ENCODE measurements at regions not wholly inside any gene's neighbourhood (a gene's known extent, or its start where the extent isn't known, plus 50 kb on each side); places are given as distances from the start of the nearest gene placed in this dataset.

DNA sequence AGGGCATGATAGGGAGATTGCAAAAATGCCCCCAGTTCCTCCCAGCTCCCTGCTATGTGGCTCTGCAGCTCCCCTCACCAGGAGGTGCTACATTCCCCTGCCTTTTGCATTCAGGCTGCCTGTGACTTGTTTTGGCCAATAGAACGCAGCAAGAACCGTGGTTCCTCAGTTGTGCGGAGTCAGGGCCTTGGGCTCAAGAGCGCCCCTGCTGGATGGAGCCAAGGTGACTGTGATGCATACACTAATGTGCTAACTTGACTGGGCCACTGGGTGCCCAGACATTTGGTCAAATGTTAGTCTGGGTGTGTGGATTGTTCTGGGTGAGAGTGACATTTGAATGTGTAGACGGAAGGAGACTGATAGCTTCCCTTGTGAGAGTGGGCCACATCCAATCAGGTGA lies 123.3 kb upstream of the MVB12B start:
- Histone ChIP-seq H3K27me3 (ENCODE audit: control insufficient read depth in 1 of 2, insufficient read depth in 2 of 2, low read length in 2 of 2) (peaks cover 23 to 32% of the 10 kb centered on the region in 2 experiments), H3K4me3 (ENCODE audit: low read length) (no peak overlapping the region), H3K4me1 (ENCODE audit: insufficient read depth, low read length) (no peaks in the 10 kb centered on the region), H3K36me3 (ENCODE audit: insufficient read depth, low read length) (no peaks in the 10 kb centered on the region), H3K27ac (ENCODE audit: low read depth in 1 of 2, low read length in 2 of 2) (no peak overlapping the region), H3K9me3 (ENCODE audit: control insufficient read depth in 1 of 2, insufficient read depth in 1 of 2, low read length in 2 of 2) (peaks cover 0 to 14% of the 10 kb centered on the region in 2 experiments)
- intact Hi-C loops (cut with DNase I, micrococcal nuclease): no loop called here
- no peak for DNase-seq
- no peak for ATAC-seq (ENCODE audit: poor library complexity)
- H3K4me1 Mint-ChIP-seq (ENCODE audit: low read depth): no peaks in the 10 kb centered on the region
- ChIA-PET POLR2A (no interaction called here), CTCF (no interaction called here)
- no peaks in the 10 kb centered on the region for H3K36me3 Mint-ChIP-seq (ENCODE audit: low read depth)
- H3K4me3 Mint-ChIP-seq: no peak overlapping the region
- TF ChIP-seq, protein P1, sequence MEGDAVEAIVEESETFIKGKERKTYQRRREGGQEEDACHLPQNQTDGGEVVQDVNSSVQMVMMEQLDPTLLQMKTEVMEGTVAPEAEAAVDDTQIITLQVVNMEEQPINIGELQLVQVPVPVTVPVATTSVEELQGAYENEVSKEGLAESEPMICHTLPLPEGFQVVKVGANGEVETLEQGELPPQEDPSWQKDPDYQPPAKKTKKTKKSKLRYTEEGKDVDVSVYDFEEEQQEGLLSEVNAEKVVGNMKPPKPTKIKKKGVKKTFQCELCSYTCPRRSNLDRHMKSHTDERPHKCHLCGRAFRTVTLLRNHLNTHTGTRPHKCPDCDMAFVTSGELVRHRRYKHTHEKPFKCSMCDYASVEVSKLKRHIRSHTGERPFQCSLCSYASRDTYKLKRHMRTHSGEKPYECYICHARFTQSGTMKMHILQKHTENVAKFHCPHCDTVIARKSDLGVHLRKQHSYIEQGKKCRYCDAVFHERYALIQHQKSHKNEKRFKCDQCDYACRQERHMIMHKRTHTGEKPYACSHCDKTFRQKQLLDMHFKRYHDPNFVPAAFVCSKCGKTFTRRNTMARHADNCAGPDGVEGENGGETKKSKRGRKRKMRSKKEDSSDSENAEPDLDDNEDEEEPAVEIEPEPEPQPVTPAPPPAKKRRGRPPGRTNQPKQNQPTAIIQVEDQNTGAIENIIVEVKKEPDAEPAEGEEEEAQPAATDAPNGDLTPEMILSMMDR (IDR thresholded peaks at IDR 0.05): no peak
- H3K27ac Mint-ChIP-seq: no peak overlapping the region
- H3K9me3 Mint-ChIP-seq: no peaks in the 10 kb centered on the region
- peaks cover 54% of the 10 kb centered on the region for H3K27me3 Mint-ChIP-seq

DNA sequence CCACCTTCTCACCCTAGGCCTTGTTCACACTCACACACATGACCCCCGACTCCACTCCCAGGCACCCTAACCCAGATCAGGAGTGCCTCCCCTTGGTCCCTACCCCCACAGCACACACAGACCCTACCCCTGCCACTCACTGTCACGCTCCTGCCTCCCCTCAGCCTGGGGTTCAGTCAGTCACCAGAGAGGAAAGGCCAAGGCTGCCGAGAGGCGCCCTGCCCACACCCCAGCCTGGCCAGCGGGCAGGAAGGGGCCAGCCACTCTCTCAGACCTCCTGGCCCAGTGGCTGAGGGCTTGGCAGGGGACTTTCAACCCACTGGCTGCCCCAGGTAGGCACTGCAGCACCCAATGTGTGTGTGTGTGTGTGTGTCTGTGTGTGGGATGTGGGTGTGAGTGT lies 122.4 kb upstream of the MVB12B start:
- Mint-ChIP-seq H3K27me3 (peaks cover 58% of the 10 kb centered on the region), H3K4me1 (ENCODE audit: low read depth) (no peaks in the 10 kb centered on the region), H3K36me3 (ENCODE audit: low read depth) (no peaks in the 10 kb centered on the region), H3K27ac (no peak overlapping the region), H3K9me3 (no peaks in the 10 kb centered on the region), H3K4me3 (no peak overlapping the region)
- Histone ChIP-seq H3K27me3 (ENCODE audit: control insufficient read depth in 1 of 2, insufficient read depth in 2 of 2, low read length in 2 of 2) (peaks cover 22 to 35% of the 10 kb centered on the region in 2 experiments), H3K36me3 (ENCODE audit: insufficient read depth, low read length) (no peaks in the 10 kb centered on the region), H3K27ac (ENCODE audit: low read depth in 1 of 2, low read length in 2 of 2) (no peak overlapping the region), H3K4me1 (ENCODE audit: insufficient read depth, low read length) (no peaks in the 10 kb centered on the region), H3K4me3 (ENCODE audit: low read length) (no peak overlapping the region), H3K9me3 (ENCODE audit: control insufficient read depth in 1 of 2, insufficient read depth in 1 of 2, low read length in 2 of 2) (peaks cover 0 to 14% of the 10 kb centered on the region in 2 experiments)
- CTCF ChIA-PET: no interaction called here
- intact Hi-C loops (cut with DNase I, micrococcal nuclease): no loop called here
- TF ChIP-seq, protein P1 (IDR thresholded peaks at IDR 0.05): no peak
- no peak for DNase-seq
- POLR2A ChIA-PET: no interaction called here
- no peak for ATAC-seq (ENCODE audit: poor library complexity)

DNA sequence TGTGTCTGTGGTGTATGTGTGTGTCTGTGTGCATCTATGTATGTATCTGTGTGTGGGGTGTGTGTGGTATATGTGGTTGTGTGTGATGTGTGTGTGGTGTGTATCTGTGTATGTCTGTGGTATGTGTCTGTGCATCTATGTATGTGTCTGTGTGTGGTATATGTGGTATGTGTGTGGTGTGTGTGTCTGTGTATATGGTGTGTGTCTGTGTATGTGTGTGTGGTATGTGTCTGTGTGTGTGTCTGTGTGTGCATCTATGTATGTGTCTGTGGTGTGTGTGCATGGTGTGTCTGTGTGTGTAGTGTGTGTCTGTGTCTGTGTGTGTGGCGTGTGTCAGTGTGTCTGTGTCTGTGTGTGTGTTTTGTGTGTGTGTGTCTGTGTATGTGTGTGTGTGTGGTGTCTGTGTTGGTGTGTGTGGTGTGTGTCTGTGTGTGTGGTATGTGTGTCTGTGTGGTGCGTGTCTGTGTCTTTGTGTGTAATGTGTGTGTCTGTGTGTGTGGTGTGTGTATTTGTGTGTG lies 121.9 kb upstream of the MVB12B start:
- peaks cover 53% of the 10 kb centered on the region for H3K27me3 Mint-ChIP-seq

More for the DNA sequence above, 121.9 kb upstream of the MVB12B start:
- ChIA-PET CTCF (no interaction called here), POLR2A (no interaction called here)
- H3K4me1 ChIP-seq (ENCODE audit: insufficient read depth, low read length): no peaks in the 10 kb centered on the region
- Mint-ChIP-seq H3K9me3 (no peaks in the 10 kb centered on the region), H3K4me3 (no peak overlapping the region), H3K4me1 (ENCODE audit: low read depth) (no peaks in the 10 kb centered on the region), H3K36me3 (ENCODE audit: low read depth) (no peaks in the 10 kb centered on the region), H3K27ac (no peak overlapping the region)
- intact Hi-C loops (cut with DNase I, micrococcal nuclease): no loop called here
- TF ChIP-seq, protein P1 (IDR thresholded peaks at IDR 0.05): no peak
- ATAC-seq (ENCODE audit: poor library complexity) (no peak), DNase-seq (no peak)
- H3K27me3 ChIP-seq (ENCODE audit: control insufficient read depth in 1 of 2, insufficient read depth in 2 of 2, low read length in 2 of 2): peaks cover 22 to 35% of the 10 kb centered on the region in 2 experiments
- H3K4me3 ChIP-seq (ENCODE audit: low read length): no peak overlapping the region
- no peak overlapping the region for H3K27ac ChIP-seq (ENCODE audit: low read depth in 1 of 2, low read length in 2 of 2)
- peaks cover 0 to 14% of the 10 kb centered on the region in 2 experiments for H3K9me3 ChIP-seq (ENCODE audit: control insufficient read depth in 1 of 2, insufficient read depth in 1 of 2, low read length in 2 of 2)
- H3K36me3 ChIP-seq (ENCODE audit: insufficient read depth, low read length): no peaks in the 10 kb centered on the region
